GM19372 (cell line): ENCODE measurements at regions not wholly inside any gene's neighbourhood (a gene's known extent, or its start where the extent isn't known, plus 50 kb on each side); places are given as distances from the start of the nearest gene placed in this dataset.

ENCODE experiments used
- ATAC-seq: cut with Tn5 transposase; IDR thresholded peaks from one replicate; pipeline ENCODE4 v1.9.1; 2021; ENCODE audit warnings: mild to moderate bottlenecking, low read depth, moderate library complexity; ENCODE audit not compliant: unreplicated experiment

DNA sequence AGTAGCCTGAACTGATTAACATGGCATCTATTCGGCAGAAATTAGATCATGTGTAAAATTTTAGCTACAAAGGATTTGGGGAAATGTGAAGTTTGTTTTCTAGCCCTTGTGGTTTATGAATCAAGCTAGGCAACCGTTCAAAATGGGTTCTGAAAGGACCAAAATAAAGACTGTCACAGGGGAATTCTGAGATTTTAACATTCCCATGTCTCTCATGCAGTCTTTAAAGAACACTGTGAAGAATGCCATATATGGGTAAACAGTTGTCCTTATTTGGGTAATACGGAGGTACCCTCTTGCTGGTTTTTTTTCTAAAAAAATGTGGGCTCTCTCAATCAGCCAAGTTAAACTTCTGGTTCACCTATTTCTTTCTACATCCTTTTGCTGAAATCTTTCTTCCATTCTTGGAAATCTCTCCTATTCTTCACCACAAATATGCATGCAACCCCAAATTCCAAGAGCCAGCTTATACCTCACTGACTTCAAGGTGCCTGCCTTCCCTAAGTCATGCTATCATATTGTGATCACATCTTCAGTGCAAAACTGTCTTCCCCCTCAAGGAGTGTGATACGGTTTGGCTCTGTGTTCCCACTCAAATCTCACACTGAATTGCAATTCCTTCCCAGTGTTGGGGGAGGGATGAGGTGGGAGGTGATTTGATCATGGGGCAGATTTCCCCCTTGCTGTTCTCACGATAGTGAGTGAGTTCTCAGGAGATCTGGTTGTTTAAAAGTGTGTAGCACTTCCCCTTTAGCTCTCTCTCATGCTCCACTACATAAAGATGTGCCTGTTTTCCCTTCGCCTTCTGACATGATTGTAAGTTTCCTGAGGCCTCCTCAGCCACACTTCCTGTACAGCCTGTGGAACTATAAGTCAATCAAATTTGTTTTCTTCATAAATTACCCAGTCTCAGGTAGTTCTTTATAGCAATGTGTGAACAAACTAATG, 308.7 kb downstream of the TTLL7 start:
- no peak for ATAC-seq

DNA sequence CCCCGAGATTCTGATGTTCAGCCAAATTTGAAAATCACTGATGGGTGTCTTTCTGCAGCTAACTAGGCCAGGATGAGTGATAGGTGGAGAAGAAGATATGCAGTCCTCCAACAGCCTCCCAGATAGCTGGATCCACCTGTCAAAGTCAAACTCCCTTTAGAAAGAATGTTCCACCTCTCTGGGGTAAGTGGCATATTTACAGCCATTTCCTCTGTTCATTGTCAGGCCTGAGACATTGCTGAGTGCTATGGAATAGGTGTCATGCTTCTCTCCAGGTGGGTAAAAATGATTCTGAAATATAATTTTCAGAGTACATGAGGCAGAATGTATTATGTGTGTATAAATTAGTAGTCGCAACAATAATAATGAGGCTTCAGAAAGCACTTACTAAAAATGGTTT, 316.8 kb downstream of the TTLL7 start:
- ATAC-seq, result no peak

DNA sequence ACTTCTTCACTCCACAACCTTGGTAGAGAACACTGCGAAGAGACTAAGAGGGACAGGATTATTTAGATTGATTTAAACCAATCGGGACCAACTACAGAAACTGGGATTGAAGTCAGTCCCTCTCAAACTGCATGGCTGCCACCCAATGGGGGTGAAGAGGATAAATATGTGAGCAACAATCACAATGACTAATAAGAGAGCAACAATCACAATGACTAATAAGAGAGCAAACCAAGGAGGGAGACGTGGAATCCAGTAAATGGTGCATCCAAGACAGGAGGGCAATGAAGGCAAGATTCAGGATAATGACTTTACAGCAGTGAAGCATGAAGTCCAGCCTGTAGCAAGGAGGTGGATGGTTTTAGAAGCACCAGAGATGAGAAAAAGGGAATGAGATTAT, 322.8 kb downstream of the TTLL7 start:
- no peak for ATAC-seq

DNA sequence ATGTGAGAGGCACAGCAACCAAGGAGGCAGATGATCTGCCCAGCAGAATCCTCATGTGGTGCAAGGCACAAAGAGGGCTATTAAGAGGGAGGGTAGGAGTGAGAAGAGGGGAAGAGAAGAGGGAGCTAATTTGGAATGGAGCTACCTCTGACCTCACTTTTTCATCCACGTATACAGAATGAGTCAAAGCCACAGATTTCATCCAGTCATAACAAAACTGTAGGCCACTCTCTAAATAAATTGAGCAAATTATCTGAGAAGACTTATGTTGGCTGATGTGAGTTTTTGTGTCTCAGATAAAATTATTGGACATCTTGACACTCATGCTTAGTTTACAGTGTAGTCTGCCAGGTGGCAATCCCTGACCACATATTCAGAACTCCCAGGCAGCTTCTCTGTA, 325.6 kb downstream of the TTLL7 start:
- no peak for ATAC-seq

DNA sequence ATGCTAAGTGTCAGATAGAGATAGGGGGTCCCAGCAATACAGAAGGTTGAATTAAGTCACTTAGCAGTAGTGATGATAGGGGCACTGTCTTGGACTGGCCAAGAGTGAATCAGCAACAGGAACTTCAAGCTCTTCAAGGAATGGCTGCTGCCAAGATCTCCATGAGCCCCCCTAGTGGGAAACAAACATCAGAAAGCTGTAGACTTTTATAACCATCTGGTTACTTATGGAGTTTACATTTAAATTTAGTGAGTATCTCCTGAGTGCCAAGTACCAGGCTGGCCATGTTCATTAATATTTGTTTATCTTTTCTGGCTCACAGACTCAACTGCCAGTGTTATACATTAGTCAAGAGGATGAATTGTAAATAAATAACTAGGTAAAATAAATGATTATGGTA, 327.3 kb downstream of the TTLL7 start:
- ATAC-seq, result no peak

DNA sequence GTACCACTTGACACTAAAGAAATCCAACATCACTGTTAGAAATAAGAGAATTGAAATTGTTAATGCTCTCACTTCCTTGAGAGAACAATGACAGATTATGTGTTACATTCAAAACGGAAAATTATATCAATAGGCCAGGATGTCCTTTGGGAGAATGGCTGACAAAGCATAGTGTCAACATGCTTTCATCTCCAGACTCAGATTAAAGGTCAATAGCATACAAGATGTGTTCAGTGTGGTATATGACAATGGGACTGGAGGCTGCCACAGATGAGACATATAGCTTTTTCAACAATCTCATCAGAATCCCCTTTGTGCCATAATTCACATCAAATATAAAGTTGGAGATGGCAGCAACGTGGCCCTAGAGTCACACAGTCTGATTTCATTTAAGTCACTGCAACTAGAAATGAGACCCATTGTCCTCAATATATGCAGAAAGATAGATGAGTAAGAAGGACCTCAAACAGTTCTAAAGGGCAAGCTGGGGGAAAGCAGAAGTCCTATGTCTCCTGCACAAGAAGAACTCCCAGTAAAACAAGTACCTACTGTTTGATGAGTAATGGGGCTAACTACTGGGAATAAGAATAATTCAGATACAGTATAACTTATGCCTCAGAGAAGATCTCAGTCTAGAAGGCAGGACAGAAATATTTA, 327.9 kb downstream of the TTLL7 start:
- no peak for ATAC-seq

DNA sequence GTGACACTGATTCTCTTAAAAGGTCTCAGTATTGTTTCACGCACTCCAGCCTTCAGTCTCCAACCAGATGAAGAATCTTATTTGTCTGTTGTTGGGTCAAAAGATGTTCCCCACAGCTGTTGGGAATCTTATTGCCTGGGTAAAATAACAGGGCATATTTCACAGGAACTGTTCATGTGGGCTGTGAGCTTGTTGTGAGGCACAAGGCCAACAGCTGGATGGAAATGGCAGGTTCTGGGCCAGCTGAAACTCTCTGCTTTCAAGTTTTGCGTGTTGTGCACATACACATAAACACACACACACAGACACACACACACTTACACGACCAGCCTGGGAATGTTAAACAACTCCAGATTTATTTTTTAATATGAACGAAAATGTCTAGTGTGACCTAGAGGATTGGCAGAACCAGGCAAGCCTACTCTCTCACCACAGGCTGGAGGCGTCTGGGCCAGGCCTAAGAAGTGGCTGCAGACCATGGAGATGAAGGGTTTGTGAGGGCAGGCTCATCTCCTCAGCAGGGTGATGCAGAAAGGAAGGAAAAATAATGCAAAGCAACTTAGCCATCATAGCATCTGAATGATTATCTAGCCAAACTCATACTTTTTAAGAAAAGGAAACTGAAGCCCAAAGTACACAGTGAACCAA, 357.0 kb downstream of the TTLL7 start:
- ATAC-seq, result no peak

DNA sequence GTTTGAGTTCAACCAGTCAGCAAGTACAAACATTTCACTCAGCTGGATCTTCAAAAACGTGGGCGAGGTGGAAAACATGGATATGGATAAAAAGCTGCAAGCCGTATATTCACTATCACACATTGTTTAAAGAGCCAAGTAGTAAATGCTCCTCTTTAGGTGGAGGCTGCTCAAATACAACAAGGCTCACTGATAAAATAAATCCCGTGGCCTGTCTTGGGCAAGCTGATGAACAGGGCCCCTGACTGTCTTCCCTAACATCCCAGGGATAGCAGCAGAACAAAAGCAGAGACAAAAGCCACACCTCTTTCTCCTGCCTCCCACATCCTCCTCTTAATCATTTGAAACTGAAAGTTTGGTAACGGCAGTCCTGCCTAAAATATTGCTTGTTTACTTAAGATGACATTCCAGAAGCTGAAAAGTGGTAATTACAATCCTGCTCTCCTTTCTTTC, 357.7 kb downstream of the TTLL7 start:
- ATAC-seq, result no peak

DNA sequence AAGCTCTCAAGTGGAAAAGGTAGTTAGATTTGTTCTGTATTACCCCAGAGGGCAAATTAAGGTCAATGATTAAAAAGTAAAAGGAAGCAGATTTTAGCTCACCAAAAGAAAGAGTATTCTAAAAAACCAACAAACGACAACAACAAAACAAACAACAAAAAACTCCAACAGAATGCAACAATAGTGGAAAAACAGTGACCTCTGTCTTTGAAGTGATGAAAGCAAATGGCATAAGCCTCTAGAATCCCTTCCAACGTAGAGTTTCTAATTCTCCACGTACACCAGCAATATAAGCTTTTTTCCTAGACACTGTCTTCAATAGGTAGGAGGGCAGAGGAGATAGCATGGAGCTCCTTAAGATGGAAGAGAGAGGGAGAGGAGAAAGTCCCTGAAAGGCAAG, 359.1 kb downstream of the TTLL7 start:
- no peak for ATAC-seq

DNA sequence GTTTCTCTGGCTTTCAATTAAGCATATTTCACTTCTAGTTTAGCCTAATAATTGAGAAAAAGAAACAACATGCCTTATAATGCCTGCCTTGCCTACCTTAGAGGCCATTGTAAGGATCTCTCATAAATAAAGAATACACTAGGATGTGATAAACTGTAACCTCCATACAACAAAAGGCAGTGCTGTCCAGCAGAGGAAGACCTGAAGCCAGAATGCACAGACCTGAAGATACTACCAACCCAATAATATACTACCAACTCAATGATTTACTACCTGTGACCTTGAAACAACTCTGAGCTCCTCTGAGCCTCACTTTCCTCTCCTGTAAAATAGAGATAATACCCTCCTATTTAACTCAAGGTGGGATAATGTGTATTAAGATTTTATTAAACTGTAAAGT, 361.3 kb downstream of the TTLL7 start:
- ATAC-seq, result no peak

DNA sequence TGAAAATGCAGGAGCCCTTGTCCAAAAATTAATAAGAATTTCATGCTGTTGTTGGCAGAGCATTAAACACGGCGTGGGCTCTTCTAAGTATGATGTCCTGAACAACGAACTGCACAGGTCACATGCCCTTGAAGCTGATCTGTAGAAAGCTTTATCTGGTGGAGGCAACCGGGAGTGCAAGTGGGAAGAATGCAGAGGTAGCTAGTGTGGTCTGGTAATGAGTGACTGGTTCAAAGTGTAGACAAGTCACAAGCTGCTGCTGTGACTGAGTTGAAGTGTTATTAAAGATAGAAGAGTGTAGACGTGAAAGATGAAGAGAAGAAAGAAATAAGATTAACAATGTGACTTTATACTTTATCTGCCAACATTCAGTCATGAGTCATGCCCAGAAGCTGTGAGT, 361.9 kb downstream of the TTLL7 start:
- ATAC-seq, result no peak

DNA sequence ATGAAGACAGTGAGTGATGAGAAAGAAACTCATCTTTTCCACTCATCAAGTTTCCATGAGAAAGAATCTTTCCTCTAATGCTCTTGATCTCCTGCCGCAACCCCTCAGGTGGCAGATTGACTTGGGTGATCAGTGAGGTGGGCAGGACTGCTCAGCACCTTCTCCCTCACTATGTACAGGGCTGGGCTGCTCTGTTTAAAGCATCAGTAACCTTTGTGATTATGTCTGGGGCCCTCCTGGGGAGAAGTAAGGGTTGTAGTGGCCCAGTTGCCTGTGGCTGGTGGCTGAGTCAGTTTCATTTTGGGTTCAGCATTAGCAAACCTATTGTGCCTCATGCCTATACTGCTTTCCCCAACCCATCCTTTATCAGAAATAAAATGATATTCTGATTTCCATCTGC, 366.0 kb downstream of the TTLL7 start:
- ATAC-seq, result no peak

DNA sequence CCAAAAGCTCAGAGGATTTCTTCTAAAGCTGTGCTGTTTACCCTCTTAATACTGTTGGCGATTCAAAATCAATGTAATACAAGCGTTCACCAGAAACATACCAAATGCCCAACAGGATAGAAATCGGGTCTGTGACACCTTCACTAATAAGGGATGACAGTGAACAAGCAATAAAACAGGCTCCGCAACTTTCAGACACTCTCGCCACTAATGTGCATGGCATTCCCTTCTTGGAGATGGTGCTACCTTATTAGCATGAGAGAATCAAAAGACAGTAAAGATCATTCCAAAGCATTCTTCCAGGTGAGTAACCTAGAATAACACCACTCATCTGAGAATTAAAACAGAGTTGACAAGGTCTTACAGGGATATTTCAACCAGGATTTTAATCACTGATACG, 367.1 kb downstream of the TTLL7 start:
- no peak for ATAC-seq

DNA sequence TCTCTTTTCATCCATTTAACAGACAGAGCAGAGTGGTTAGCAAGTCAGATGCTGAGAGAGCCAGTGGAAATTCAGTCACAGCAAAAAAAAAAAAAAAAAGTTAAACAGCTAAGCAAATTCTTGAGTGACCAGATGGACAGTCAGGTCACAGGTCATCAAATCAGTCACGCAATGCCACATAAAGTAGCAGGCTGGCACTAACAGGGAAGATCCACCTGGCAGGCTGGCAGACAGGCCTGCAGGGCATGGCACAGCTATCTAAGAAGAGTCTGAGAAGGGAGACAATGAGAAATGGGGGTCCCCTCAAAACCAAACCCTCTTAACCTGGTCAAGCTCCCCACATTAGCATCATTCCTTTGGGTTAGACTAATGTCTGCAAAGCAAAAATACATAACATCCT, 371.9 kb downstream of the TTLL7 start:
- ATAC-seq, result no peak

DNA sequence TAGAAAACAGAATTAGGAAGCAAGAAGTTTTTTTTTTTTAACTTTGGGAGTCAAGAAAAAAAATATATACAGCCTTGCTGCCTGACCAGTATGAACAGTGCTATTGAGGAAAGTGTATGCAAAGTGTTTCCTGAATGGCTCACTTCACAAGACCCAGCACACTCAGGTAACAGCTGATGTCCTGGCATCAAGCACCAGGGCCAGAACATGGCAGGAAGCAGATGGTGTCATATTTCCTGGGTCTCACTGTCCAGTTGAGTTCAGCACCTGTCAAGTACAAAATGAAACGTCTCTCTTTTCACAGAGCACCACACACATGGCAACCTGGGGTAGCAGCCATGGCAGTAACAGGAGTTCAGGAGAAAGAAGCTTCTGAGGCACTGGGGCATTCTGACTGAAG, 372.3 kb downstream of the TTLL7 start:
- ATAC-seq, result no peak

DNA sequence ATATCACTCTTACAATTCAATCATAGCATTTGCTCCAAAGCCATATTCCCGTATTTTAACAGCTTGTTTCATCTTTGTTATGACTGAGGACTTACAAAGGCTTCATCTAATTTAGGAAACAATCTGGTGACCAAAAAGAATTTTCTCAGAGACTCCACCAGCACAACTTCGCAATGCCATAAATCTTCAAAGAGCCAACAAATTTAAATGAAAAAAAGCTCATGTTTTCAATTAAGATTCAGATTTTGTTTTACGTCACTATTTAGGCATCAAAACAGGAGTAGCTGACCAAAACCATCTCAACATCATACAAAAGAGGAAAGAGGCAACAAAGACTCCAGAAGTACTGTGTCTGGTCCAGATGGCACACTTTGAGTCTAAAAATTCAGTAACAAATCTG, 373.3 kb downstream of the TTLL7 start:
- no peak for ATAC-seq

DNA sequence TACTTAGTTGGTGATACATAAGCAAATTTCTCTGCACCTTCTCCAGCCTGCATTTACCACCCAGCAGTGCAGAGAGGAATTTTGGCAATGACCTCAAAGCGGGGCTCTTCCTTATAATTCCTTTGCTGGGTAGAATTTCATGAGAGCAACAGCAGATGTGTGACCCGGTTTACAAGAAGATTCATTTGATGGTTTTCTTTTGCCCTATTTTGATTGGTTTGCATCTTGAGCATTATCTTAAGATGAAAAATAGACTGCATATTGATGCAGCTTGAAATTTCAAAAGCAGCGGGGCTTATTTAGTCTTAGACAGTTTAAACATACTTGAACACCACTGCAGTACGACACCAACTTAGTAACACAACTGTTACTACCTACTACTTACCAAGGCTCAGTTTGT, 378.9 kb downstream of the TTLL7 start:
- ATAC-seq, result no peak

DNA sequence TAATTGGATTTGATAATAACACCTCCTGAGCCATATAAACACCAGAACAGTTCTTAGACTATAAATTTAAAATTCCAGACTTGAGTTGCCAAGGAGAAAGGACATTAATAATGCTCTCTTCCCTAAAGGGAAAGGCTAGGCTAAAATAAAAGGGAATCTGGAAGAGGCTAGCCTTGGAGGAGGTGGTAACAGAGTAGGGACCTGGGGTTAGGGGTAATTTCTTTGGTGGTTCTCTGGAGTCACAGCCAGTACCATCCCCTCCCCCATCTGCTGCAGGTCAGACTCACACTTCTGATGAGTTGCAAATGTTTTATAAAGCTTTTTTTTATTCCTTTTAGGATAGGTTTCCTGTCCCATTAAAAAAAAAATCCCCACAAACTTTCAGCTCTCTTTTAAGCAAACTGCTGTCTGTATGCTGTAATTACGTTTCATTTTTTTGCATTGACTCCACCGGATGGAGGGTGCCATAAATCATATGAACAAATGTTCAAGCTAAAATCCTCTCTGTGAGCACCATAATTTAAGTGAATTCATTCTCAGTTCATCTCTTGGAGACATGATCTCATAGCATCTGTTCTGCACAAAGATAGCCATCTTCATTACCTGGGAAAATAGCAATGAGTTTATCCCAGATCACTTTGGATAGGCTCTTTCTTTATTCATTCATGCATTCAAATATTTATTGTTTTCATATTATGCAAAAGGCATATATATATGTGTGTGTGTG, 379.6 kb downstream of the TTLL7 start:
- no peak for ATAC-seq

DNA sequence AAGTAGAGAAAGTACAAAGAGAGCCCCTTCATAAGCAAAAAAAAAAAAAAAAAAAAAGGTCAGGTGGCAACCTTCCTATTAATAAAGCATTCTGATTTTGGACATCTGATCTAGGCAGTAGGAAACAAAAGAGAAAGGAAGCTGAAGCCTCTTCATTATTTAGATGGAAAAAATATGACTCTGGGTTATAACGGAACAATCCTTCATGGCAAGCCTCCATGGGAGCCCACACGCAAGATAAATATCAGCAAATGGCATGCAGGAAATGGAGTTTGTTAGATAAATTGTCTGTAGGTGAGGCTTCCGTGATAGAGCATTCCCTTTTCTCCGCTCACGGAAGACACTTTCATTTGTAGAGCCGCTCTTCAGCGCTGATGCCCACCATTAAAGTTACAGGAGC, 381.0 kb downstream of the TTLL7 start:
- no peak for ATAC-seq

DNA sequence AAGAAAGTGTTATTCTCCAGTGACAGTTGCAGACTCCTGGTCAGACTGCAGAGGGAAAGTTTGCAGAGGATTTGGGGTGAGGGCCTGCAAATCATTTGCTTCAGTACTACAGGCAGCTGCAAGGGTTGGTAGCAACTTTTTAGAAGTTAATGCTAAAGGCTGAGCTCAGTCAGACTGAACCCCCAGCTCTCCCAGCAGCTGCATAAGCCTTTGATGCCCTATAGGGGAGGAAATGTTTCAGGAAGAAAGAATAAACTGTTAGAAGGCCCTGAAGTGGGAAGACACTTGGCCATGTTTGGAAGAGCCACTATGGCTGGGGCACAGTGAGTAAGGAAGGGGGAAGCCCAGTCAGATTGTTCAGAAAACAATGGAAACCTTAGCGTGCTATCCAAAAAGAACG, 383.6 kb downstream of the TTLL7 start:
- no peak for ATAC-seq

DNA sequence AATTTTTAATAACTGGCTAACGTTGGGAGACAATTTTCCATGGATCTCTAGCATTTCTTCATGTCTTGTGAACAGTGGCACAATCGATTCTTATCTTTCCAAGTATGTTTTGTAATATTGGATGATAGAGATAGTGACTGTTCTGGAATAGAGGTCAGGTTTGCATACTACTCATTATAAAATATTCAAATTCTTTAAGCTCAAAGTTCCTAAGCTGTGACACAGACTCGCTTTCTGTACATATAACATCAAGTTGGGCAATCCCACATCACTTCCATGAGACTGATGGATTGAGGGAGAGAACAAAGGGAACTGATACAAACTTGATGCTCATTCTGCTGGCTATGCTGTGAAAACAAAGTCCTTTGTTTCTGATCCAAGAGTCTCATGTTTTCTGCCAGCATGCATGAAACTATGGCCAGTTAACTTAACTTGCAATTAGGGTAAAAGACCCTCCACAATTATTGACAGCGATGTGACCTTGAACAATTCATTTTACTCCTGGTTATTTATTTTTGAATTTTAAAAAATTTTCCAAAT, 392.4 kb downstream of the TTLL7 start:
- ATAC-seq, result no peak
